Tibial nerve (tissue), 3 donors: ENCODE measurements at regions not wholly inside any gene's neighbourhood (a gene's known extent, or its start where the extent isn't known, plus 50 kb on each side); places are given as distances from the start of the nearest gene placed in this dataset.

Experiments used
- CTCF ChIP-seq, 5 experiments: fragments of 200-600 bp in 3 of 5; fragments of 450-650 bp in 2 of 5; sonication (generic) in 3 of 5; IDR thresholded peaks; one replicate each; pipeline ENCODE4 v1.5.1; 2016 to 2019; ENCODE audit warnings: antibody characterized with exemption in 5 of 5, mild to moderate bottlenecking in 3 of 5, moderate library complexity in 2 of 5
- POLR2A ChIP-seq, 2 donors: fragments of 450-650 bp; IDR thresholded peaks; one replicate each; pipeline ENCODE4 v1.6.1; 2017; ENCODE audit warnings: antibody characterized with exemption in 2 of 2, mild to moderate bottlenecking in 2 of 2, moderate library complexity in 2 of 2

DNA sequence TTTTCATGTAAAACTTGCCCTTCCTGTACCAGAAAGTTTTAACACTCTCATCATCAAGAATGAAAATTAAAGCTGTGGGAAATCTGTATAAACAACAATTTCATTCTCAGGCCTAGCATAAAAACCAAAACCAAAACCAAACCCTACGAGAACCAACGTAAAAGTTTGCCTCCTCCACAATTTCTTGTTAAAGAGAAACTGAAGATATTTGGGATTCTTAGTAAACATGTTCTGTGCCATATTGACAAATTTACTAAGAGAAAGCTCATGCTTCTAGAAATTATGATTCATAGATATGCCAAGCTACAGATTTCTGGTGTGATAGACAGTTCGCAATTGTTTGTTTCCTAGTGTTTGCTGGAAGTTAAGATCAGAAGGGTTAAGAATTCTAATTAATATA, 801.0 kb upstream of the NUDT12 start:
- TF ChIP-seq POLR2A (IDR thresholded peaks at IDR 0.05) (no peak), CTCF (IDR thresholded peaks at IDR 0.05) (no peak)
